ENCODE measurements at regions not wholly inside any gene's neighbourhood (a gene's known extent, or its start where the extent isn't known, plus 50 kb on each side); places are given as distances from the start of the nearest gene placed in this dataset.

GRCh38 chr18:29307982-29308381 is 1131.1 kb upstream of the CDH2 start:
- TF ChIP-seq, protein P1, sequence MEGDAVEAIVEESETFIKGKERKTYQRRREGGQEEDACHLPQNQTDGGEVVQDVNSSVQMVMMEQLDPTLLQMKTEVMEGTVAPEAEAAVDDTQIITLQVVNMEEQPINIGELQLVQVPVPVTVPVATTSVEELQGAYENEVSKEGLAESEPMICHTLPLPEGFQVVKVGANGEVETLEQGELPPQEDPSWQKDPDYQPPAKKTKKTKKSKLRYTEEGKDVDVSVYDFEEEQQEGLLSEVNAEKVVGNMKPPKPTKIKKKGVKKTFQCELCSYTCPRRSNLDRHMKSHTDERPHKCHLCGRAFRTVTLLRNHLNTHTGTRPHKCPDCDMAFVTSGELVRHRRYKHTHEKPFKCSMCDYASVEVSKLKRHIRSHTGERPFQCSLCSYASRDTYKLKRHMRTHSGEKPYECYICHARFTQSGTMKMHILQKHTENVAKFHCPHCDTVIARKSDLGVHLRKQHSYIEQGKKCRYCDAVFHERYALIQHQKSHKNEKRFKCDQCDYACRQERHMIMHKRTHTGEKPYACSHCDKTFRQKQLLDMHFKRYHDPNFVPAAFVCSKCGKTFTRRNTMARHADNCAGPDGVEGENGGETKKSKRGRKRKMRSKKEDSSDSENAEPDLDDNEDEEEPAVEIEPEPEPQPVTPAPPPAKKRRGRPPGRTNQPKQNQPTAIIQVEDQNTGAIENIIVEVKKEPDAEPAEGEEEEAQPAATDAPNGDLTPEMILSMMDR (IDR thresholded peaks at IDR 0.05), result no peak
- no peak for TF ChIP-seq POLR2A (IDR thresholded peaks at IDR 0.05)

Data from uterus (tissue), 2 donors.